GM23338 (cell line): ENCODE measurements at regions not wholly inside any gene's neighbourhood (a gene's known extent, or its start where the extent isn't known, plus 50 kb on each side); places are given as distances from the start of the nearest gene placed in this dataset.

Experiments
- CREB1 ChIP-seq: fragments of 250-450 bp; sonication (Bioruptor Pico); IDR thresholded peaks from 2 replicates; pipeline ENCODE4 v1.5.0; 2020; ENCODE audit warnings: low read depth, mild to moderate bottlenecking, moderate library complexity
- ETS1 ChIP-seq: IDR thresholded peaks from 2 replicates; pipeline ENCODE4 v1.6.1; 2016; ENCODE audit warnings: antibody characterized with exemption
- EZH2 ChIP-seq: fragments of 200-600 bp; sonication (generic); IDR thresholded peaks from one replicate; pipeline ENCODE4 v1.8.0; 2017; ENCODE audit warnings: antibody characterized with exemption, mild to moderate bottlenecking, low read depth; ENCODE audit not compliant: unreplicated experiment
- EZH2phosphoT487 ChIP-seq: fragments of 200-600 bp; sonication (generic); IDR thresholded peaks from one replicate; pipeline ENCODE4 v1.8.1; 2018; ENCODE audit warnings: antibody characterized with exemption; ENCODE audit not compliant: unreplicated experiment
- JUNB ChIP-seq: IDR thresholded peaks from one replicate; pipeline ENCODE4 v1.6.1; 2016; ENCODE audit warnings: antibody characterized with exemption; ENCODE audit not compliant: unreplicated experiment
- NANOG ChIP-seq: IDR thresholded peaks from 2 replicates; pipeline ENCODE4 v1.6.1; 2016; ENCODE audit warnings: antibody characterized with exemption, borderline replicate concordance
- POLR2AphosphoS5 ChIP-seq: IDR thresholded peaks from 2 replicates; pipeline ENCODE4 v1.6.1; 2016; ENCODE audit warnings: antibody characterized with exemption, low read depth
- STAT1 ChIP-seq: IDR thresholded peaks from one replicate; pipeline ENCODE4 v1.6.1; 2016; ENCODE audit warnings: antibody characterized with exemption; ENCODE audit not compliant: unreplicated experiment
- ZNF462 ChIP-seq: fragments of 250-450 bp; sonication (Bioruptor Pico); IDR thresholded peaks from 2 replicates; pipeline ENCODE4 v1.5.0; 2020; ENCODE audit warnings: mild to moderate bottlenecking, moderate library complexity
- TF ChIP-seq, protein P1 (sequence below), 2 experiments: fragments of 200-600 bp in 1 of 2; sonication (generic) in 1 of 2; conservative IDR thresholded peaks; 2 replicates each; pipeline versions ENCODE4 v1.5.1 to v1.6.1; 2016 to 2017; ENCODE audit warnings: antibody characterized with exemption in 2 of 2, low read depth in 2 of 2, mild to moderate bottlenecking in 2 of 2, moderate library complexity in 1 of 2
- TF ChIP-seq, protein P2 (sequence below): IDR thresholded peaks from one replicate; pipeline ENCODE4 v1.6.1; 2018; ENCODE audit warnings: antibody characterized with exemption; ENCODE audit not compliant: unreplicated experiment

GRCh38 chr4:140309124-140309870, 64.1 kb upstream of the SCOC start:
- TF ChIP-seq, protein P1, sequence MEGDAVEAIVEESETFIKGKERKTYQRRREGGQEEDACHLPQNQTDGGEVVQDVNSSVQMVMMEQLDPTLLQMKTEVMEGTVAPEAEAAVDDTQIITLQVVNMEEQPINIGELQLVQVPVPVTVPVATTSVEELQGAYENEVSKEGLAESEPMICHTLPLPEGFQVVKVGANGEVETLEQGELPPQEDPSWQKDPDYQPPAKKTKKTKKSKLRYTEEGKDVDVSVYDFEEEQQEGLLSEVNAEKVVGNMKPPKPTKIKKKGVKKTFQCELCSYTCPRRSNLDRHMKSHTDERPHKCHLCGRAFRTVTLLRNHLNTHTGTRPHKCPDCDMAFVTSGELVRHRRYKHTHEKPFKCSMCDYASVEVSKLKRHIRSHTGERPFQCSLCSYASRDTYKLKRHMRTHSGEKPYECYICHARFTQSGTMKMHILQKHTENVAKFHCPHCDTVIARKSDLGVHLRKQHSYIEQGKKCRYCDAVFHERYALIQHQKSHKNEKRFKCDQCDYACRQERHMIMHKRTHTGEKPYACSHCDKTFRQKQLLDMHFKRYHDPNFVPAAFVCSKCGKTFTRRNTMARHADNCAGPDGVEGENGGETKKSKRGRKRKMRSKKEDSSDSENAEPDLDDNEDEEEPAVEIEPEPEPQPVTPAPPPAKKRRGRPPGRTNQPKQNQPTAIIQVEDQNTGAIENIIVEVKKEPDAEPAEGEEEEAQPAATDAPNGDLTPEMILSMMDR (conservative IDR thresholded peaks at IDR 0.05; ENCODE audit: low read depth in 2 of 2), result peak; percentile 36 to 73
- TF ChIP-seq CREB1 (CRISPR knock-in tag) (no peak), ETS1 (no peak), JUNB (no peak), POLR2AphosphoS5 (no peak), NANOG (no peak), EZH2 (no peak), EZH2phosphoT487 (no peak), STAT1 (no peak), ZNF462 (CRISPR knock-in tag) (0 out of 2 replicates have a peak, but pooled peaks have one; percentile 40)
- TF ChIP-seq, protein P2, sequence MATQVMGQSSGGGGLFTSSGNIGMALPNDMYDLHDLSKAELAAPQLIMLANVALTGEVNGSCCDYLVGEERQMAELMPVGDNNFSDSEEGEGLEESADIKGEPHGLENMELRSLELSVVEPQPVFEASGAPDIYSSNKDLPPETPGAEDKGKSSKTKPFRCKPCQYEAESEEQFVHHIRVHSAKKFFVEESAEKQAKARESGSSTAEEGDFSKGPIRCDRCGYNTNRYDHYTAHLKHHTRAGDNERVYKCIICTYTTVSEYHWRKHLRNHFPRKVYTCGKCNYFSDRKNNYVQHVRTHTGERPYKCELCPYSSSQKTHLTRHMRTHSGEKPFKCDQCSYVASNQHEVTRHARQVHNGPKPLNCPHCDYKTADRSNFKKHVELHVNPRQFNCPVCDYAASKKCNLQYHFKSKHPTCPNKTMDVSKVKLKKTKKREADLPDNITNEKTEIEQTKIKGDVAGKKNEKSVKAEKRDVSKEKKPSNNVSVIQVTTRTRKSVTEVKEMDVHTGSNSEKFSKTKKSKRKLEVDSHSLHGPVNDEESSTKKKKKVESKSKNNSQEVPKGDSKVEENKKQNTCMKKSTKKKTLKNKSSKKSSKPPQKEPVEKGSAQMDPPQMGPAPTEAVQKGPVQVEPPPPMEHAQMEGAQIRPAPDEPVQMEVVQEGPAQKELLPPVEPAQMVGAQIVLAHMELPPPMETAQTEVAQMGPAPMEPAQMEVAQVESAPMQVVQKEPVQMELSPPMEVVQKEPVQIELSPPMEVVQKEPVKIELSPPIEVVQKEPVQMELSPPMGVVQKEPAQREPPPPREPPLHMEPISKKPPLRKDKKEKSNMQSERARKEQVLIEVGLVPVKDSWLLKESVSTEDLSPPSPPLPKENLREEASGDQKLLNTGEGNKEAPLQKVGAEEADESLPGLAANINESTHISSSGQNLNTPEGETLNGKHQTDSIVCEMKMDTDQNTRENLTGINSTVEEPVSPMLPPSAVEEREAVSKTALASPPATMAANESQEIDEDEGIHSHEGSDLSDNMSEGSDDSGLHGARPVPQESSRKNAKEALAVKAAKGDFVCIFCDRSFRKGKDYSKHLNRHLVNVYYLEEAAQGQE, result no peak
